PC-9 (cell line): ENCODE measurements at regions not wholly inside any gene's neighbourhood (a gene's known extent, or its start where the extent isn't known, plus 50 kb on each side); places are given as distances from the start of the nearest gene placed in this dataset.

ENCODE experiments used
- CTCF ChIP-seq: fragments of 200-600 bp; sonication (generic); conservative IDR thresholded peaks from 2 replicates; pipeline ENCODE4 v1.6.1; 2017; ENCODE audit warnings: mixed run types, antibody characterized with exemption, mild to moderate bottlenecking, moderate library complexity
- EZH2 ChIP-seq: fragments of 200-600 bp; sonication (generic); IDR thresholded peaks from 2 replicates; pipeline ENCODE4 v1.8.0; 2017; ENCODE audit warnings: antibody characterized with exemption, low read depth

DNA sequence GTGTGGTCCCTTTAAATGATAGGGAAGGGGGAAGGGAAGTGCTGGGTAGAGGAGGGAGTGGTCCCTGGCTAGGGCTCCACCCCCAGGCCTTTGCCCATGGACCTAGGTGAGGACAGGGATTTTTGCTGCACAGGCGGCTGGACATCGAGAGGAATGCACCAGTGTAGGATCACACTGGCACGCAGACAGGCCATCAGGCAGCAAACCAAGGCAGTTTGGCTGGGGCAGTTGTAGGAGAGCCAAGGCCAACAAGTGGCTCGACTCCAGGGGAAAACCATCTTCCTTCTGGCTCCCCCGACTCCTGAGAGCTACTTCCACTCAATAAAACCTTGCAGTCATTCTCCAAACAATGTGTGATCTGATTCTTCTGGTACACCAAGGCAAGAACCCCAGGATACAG lies 402.0 kb upstream of the LRRTM1 start:
- TF ChIP-seq CTCF (no peak), EZH2 (no peak)
